ENCODE measurements at regions not wholly inside any gene's neighbourhood (a gene's known extent, or its start where the extent isn't known, plus 50 kb on each side); places are given as distances from the start of the nearest gene placed in this dataset.

GRCh38 chr5:38783011-38783561 is 62.7 kb upstream of the OSMR start:
- no peak for TF ChIP-seq CTCF (IDR thresholded peaks at IDR 0.05; ENCODE audit: low read length)
- TF ChIP-seq EZH2 (IDR thresholded peaks at IDR 0.05; ENCODE audit: borderline replicate concordance, low read length), result no peak

All from OCI-LY1 (cell line).